ENCODE measurements at regions not wholly inside any gene's neighbourhood (a gene's known extent, or its start where the extent isn't known, plus 50 kb on each side); places are given as distances from the start of the nearest gene placed in this dataset.

DNA sequence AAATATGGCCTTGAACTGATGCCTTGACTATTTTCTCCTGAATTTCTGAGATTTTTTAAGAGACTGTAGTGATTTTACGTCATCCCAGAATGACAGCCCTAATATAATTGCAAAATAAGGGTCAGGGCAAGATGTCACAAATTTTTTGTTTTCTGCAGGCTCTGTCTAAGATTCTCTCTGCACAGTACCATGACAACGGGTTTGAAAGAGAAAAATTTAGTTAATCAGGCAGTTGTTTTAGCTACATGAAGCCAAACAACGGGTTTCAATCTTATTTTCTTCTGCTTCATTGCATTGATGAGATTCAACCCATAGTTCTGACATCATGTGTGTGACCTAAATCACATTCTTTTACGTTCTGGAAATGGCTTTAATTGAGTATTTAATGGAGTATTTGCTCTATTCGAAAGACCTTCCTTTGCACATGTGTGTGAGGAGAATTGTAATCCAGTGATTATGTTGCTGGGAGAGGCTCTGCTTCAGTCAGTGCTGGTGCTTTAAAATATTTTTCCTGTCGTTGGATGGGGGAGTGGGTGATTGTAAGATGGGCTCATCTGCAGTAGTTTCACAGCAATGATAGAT lies 118.0 kb upstream of the RHOBTB1 start:
- DNase-seq (ENCODE audit: extremely low read depth, insufficient read length): no peak
- TF ChIP-seq, protein P1, sequence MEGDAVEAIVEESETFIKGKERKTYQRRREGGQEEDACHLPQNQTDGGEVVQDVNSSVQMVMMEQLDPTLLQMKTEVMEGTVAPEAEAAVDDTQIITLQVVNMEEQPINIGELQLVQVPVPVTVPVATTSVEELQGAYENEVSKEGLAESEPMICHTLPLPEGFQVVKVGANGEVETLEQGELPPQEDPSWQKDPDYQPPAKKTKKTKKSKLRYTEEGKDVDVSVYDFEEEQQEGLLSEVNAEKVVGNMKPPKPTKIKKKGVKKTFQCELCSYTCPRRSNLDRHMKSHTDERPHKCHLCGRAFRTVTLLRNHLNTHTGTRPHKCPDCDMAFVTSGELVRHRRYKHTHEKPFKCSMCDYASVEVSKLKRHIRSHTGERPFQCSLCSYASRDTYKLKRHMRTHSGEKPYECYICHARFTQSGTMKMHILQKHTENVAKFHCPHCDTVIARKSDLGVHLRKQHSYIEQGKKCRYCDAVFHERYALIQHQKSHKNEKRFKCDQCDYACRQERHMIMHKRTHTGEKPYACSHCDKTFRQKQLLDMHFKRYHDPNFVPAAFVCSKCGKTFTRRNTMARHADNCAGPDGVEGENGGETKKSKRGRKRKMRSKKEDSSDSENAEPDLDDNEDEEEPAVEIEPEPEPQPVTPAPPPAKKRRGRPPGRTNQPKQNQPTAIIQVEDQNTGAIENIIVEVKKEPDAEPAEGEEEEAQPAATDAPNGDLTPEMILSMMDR (IDR thresholded peaks at IDR 0.05; ENCODE audit: insufficient read depth, low read length, poor library complexity, severe bottlenecking): no peak

DNA sequence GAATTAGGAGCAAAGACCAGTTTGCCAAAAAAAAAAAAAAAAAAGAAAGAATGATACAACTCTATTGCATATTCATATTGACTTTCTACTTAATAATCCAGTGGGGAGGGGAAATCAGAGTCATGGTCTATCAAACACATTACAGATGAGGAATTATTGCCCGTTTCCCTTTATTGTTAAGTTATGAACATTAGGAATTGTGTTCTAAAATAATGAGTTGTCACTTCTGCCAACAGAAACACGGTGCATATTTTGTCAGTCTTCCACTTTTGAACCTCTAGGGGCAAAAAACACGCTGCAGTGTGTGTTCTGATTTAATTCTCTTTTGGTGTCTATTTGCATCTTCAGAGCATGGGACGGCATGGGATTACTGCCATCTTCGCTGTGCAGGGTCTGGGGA lies 115.7 kb upstream of the RHOBTB1 start:
- Histone ChIP-seq H3K36me3 (ENCODE audit: control insufficient read depth, insufficient read depth, low read length) (no peaks in the 10 kb centered on the region), H3K4me3 (replicated peaks; ENCODE audit: low read depth, low read length) (no peak overlapping the region), H3K27me3 (replicated peaks; ENCODE audit: control insufficient read depth, insufficient read depth, low read length) (no peaks in the 10 kb centered on the region)
- TF ChIP-seq, protein P1 (IDR thresholded peaks at IDR 0.05; ENCODE audit: insufficient read depth, low read length, poor library complexity, severe bottlenecking): no peak
- no peak for DNase-seq (ENCODE audit: extremely low read depth, insufficient read length)

More for the DNA sequence above, 118.0 kb upstream of the RHOBTB1 start:
- Histone ChIP-seq H3K4me3 (replicated peaks; ENCODE audit: low read depth, low read length) (no peak overlapping the region), H3K27me3 (replicated peaks; ENCODE audit: control insufficient read depth, insufficient read depth, low read length) (no peaks in the 10 kb centered on the region), H3K36me3 (ENCODE audit: control insufficient read depth, insufficient read depth, low read length) (no peaks in the 10 kb centered on the region)

DNA sequence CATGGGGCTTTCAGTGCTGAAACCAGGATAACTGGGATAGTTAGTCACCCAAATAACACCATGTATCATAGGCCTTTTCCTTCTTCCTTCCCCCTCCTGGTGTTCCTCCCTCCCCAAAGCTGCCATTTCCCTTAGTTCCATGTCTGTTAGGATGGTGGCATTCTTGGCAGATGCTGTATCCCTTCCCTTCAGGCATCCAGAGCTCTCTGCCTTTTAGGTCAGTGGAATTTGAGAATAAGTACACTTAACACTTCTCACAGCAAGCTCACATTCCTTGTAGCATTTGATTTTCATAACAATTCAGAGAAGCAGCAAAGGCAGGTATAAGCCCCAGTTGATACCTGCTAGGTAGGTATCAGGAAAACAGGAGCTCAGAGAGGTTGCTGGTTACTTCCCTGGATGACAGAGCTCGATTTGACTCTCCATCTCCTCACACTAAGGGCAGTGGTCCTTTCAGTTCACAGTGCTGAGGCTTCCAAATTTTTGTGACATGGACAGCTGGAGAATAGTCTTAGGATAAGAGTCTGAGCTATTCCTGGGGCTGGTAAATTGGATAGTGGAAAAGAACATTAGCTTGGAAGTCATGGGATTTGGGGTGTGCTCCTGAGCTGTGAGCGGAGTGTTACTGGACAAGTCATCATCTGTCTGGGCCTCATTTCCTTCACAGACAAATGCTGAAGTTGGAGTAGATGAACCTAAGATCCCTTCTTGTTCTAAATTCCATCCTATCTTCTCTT lies 108.7 kb upstream of the RHOBTB1 start:
- TF ChIP-seq, protein P1 (IDR thresholded peaks at IDR 0.05; ENCODE audit: insufficient read depth, low read length, poor library complexity, severe bottlenecking): no peak
- no peak for DNase-seq (ENCODE audit: extremely low read depth, insufficient read length)
- Histone ChIP-seq H3K4me3 (replicated peaks; ENCODE audit: low read depth, low read length) (no peak overlapping the region), H3K27me3 (replicated peaks; ENCODE audit: control insufficient read depth, insufficient read depth, low read length) (no peaks in the 10 kb centered on the region), H3K36me3 (ENCODE audit: control insufficient read depth, insufficient read depth, low read length) (no peaks in the 10 kb centered on the region)

DNA sequence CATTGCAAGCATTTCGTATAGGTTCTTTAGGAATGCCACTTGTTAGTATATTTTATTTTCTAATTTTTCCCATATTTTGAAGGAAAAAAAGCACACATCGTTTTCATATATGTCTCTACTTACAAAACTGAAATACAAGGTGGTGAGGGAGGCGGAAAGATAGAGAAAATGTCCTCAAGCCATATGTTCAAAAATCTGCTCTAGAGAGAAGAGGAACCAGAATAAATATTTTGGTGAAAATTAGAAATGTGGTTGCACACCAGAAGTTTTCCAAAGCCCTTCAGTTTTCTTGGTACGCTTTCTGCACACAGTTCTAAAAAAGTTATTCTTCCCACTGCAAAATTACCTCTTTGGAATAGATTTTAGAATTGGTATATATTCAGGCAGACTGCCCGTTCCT lies 107.4 kb upstream of the RHOBTB1 start:
- Histone ChIP-seq H3K27me3 (replicated peaks; ENCODE audit: control insufficient read depth, insufficient read depth, low read length) (no peaks in the 10 kb centered on the region), H3K36me3 (ENCODE audit: control insufficient read depth, insufficient read depth, low read length) (no peaks in the 10 kb centered on the region), H3K4me3 (replicated peaks; ENCODE audit: low read depth, low read length) (no peak overlapping the region)
- TF ChIP-seq, protein P1 (IDR thresholded peaks at IDR 0.05; ENCODE audit: insufficient read depth, low read length, poor library complexity, severe bottlenecking): no peak
- DNase-seq (ENCODE audit: extremely low read depth, insufficient read length): no peak

DNA sequence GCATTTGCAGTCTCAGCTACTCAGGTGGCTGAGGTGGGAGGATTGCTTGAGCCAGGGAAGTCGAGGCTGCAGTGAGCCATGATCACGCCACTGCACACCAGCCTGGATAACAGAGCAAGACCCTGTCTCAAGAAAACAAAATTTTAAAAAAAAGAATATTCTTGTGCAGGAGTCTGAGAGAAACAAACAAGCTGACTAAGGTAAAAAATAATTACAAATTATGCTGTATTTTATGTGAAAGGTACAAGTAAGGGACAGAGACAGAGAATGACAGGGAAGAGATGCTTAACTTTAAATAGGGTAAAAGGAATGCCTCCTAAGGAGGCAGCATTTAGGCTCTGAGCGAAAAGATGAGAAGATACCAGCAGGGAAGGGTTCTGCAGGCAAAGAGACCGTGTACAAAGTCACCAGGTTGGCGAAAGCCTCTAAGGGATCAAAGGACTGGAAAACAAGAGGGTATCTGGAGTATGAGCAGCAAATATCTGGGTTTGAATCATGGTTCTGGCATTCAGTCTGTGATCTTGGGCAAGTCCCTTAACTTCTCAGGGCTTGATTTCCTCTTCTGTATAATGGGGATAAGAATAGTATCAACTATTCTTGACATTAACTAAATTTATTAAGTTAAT lies 106.2 kb upstream of the RHOBTB1 start:
- TF ChIP-seq, protein P1 (IDR thresholded peaks at IDR 0.05; ENCODE audit: insufficient read depth, low read length, poor library complexity, severe bottlenecking): no peak
- Histone ChIP-seq H3K36me3 (ENCODE audit: control insufficient read depth, insufficient read depth, low read length) (no peaks in the 10 kb centered on the region), H3K27me3 (replicated peaks; ENCODE audit: control insufficient read depth, insufficient read depth, low read length) (no peaks in the 10 kb centered on the region), H3K4me3 (replicated peaks; ENCODE audit: low read depth, low read length) (no peak overlapping the region)
- no peak for DNase-seq (ENCODE audit: extremely low read depth, insufficient read length)
